ENCODE measurements at regions not wholly inside any gene's neighbourhood (a gene's known extent, or its start where the extent isn't known, plus 50 kb on each side); places are given as distances from the start of the nearest gene placed in this dataset.
A peak's percentile ranks its signal among the peaks of the same experiment; 100 is the strongest.

GRCh38 chr6:18527836-18528743 lies 140.9 kb downstream of the RNF144B start:
- H3K4me3 ChIP-seq (ENCODE audit: low read depth, low read length) = no peak overlapping the region
- TF ChIP-seq CTCF (IDR thresholded peaks at IDR 0.05; ENCODE audit: low read depth, low read length) = peak; percentile 24
- in situ Hi-C loops (cut with HindIII; ENCODE audit: low sequenced_read_pairs) = no loop called here
- peak; percentile 19 for DNase-seq (ENCODE audit: low read depth, low spot score)

- DNase-seq (ENCODE audit: low read depth, low spot score) = no peak
- in situ Hi-C loops (cut with HindIII; ENCODE audit: low sequenced_read_pairs) = no loop called here
- no peak for TF ChIP-seq CTCF (IDR thresholded peaks at IDR 0.05; ENCODE audit: low read depth, low read length)
- no peak overlapping the region for H3K4me3 ChIP-seq (ENCODE audit: low read depth, low read length)
These were observed 143.1 kb downstream of the RNF144B start for GRCh38 chr6:18530201-18530600.

GRCh38 chr6:18532139-18532538 lies 145.0 kb downstream of the RNF144B start:
- H3K4me3 ChIP-seq (ENCODE audit: low read depth, low read length) = no peak overlapping the region
- in situ Hi-C loops (cut with HindIII; ENCODE audit: low sequenced_read_pairs) = no loop called here
- no peak for DNase-seq (ENCODE audit: low read depth, low spot score)
- no peak for TF ChIP-seq CTCF (IDR thresholded peaks at IDR 0.05; ENCODE audit: low read depth, low read length)

- TF ChIP-seq CTCF (IDR thresholded peaks at IDR 0.05; ENCODE audit: low read depth, low read length) = no peak
- in situ Hi-C loops (cut with HindIII; ENCODE audit: low sequenced_read_pairs) = no loop called here
- DNase-seq (ENCODE audit: low read depth, low spot score) = no peak
These were observed 146.6 kb downstream of the RNF144B start for GRCh38 chr6:18533793-18534192.

GRCh38 chr6:18536591-18537055 lies 149.5 kb downstream of the RNF144B start:
- DNase-seq (ENCODE audit: low read depth, low spot score) = no peak
- in situ Hi-C loops (cut with HindIII; ENCODE audit: low sequenced_read_pairs) = no loop called here
- H3K4me3 ChIP-seq (ENCODE audit: low read depth, low read length) = no peak overlapping the region
- TF ChIP-seq CTCF (IDR thresholded peaks at IDR 0.05; ENCODE audit: low read depth, low read length) = no peak

More at GRCh38 chr6:18533793-18534192, 146.6 kb downstream of the RNF144B start:
- H3K4me3 ChIP-seq (ENCODE audit: low read depth, low read length) = no peak overlapping the region

- no peak for DNase-seq (ENCODE audit: low read depth, low spot score)
- TF ChIP-seq CTCF (IDR thresholded peaks at IDR 0.05; ENCODE audit: low read depth, low read length) = no peak
- no peak overlapping the region for H3K4me3 ChIP-seq (ENCODE audit: low read depth, low read length)
- in situ Hi-C loops (cut with HindIII; ENCODE audit: low sequenced_read_pairs) = no loop called here
These were observed 151.2 kb downstream of the RNF144B start for GRCh38 chr6:18538315-18538714.

All from astrocyte of the spinal cord (primary cell).